K562 (cell line): ENCODE measurements at regions not wholly inside any gene's neighbourhood (a gene's known extent, or its start where the extent isn't known, plus 50 kb on each side); places are given as distances from the start of the nearest gene placed in this dataset.

Experiments used
- CBX1 ChIP-seq: sonication (generic); IDR thresholded peaks from 2 replicates; pipeline ENCODE4 v1.6.1; 2016; ENCODE audit warnings: antibody characterized with exemption, low read depth, mild to moderate bottlenecking
- E2F4 ChIP-seq: sonication (generic); formaldehyde crosslinking; IDR thresholded peaks from 2 replicates; pipeline ENCODE4 v1.8.0; 2022; ENCODE audit warnings: mild to moderate bottlenecking, low read depth, missing genetic modification reagents
- ETV5 ChIP-seq: sonication (generic); formaldehyde crosslinking; IDR thresholded peaks from 2 replicates; pipeline ENCODE4 v1.4.0; 2020; ENCODE audit warnings: low read depth, mild to moderate bottlenecking, missing genetic modification reagents
- FOXJ3 ChIP-seq: sonication (generic); formaldehyde crosslinking; IDR thresholded peaks from 2 replicates; pipeline ENCODE4 v1.4.0; 2020; ENCODE audit warnings: mild to moderate bottlenecking, missing genetic modification reagents
- HDAC8 ChIP-seq: fragments of 450-650 bp; IDR thresholded peaks from 2 replicates; pipeline ENCODE4 v1.6.1; 2016; ENCODE audit warnings: mild to moderate bottlenecking, missing genetic modification characterization, moderate library complexity, missing compliant biosample characterization
- ILK ChIP-seq: fragments of 450-650 bp; IDR thresholded peaks from 2 replicates; pipeline ENCODE4 v1.6.1; 2016; ENCODE audit warnings: missing genetic modification characterization, low read depth, mild to moderate bottlenecking, missing compliant biosample characterization, moderate library complexity, borderline replicate concordance
- KLF16 ChIP-seq: IDR thresholded peaks from 2 replicates; pipeline ENCODE4 v1.6.1; 2016; ENCODE audit warnings: antibody characterized with exemption
- MGA ChIP-seq: fragments of 450-650 bp; IDR thresholded peaks from 2 replicates; pipeline ENCODE4 v1.6.1; 2016; ENCODE audit warnings: mild to moderate bottlenecking, moderate library complexity
- MTA3 ChIP-seq: fragments of 450-650 bp; formaldehyde crosslinking; IDR thresholded peaks from 2 replicates; pipeline ENCODE4 v1.6.1; 2017; ENCODE audit warnings: mild to moderate bottlenecking, borderline replicate concordance
- POLR3A ChIP-seq: IDR thresholded peaks from 2 replicates; pipeline ENCODE4 v1.6.1; 2011; ENCODE audit warnings: borderline replicate concordance, mild to moderate bottlenecking, moderate library complexity; ENCODE audit not compliant: insufficient read length, insufficient read depth; ENCODE audit errors: extremely low read depth
- PTBP1 ChIP-seq: fragments of 200-400 bp; formaldehyde crosslinking; IDR thresholded peaks from 2 replicates; pipeline ENCODE4 v1.6.1; 2017; ENCODE audit warnings: low read depth, low read length
- RBM17 ChIP-seq: fragments of 200-400 bp; formaldehyde crosslinking; IDR thresholded peaks from 2 replicates; pipeline ENCODE4 v1.6.1; 2017; ENCODE audit warnings: low read depth, mild to moderate bottlenecking, low read length, borderline replicate concordance
- ZNF143 ChIP-seq: sonication (generic); formaldehyde crosslinking; IDR thresholded peaks from 2 replicates; pipeline ENCODE4 v1.9.0; 2022; ENCODE audit warnings: mild to moderate bottlenecking, missing genetic modification reagents
- ZNF280B ChIP-seq: fragments of 250-450 bp; sonication (Bioruptor Pico); IDR thresholded peaks from 2 replicates; pipeline ENCODE4 v1.5.1; 2021; ENCODE audit warnings: mild to moderate bottlenecking
- ZNF282 ChIP-seq: sonication (generic); formaldehyde crosslinking; IDR thresholded peaks from 2 replicates; pipeline ENCODE4 v1.8.1; 2023; ENCODE audit warnings: missing genetic modification reagents

GRCh38 chr16:85562093-85562786 is 50.9 kb upstream of the GSE1 start (continued):
- TF ChIP-seq MGA (no peak), CBX1 (no peak), ZNF143 (CRISPR knock-in tag) (no peak), FOXJ3 (CRISPR knock-in tag) (no peak), POLR3A (no peak), PTBP1 (no peak), HDAC8 (tag) (no peak), ZNF280B (no peak), ZNF282 (CRISPR knock-in tag) (no peak), ILK (tag) (no peak), ETV5 (no peak), MTA3 (no peak), KLF16 (no peak), RBM17 (no peak), E2F4 (CRISPR knock-in tag) (peak; percentile 46)
